SK-N-SH (cell line): ENCODE measurements at regions not wholly inside any gene's neighbourhood (a gene's known extent, or its start where the extent isn't known, plus 50 kb on each side); places are given as distances from the start of the nearest gene placed in this dataset.

Experiments used
- CTCF ChIA-PET: fragments of 300-600, 350-600 bp; formaldehyde crosslinking; extraction: SDS; loops from one replicate; lab custom pipeline; 2021; lab: Yijun Ruan, JAX
- POLR2A ChIA-PET: fragments of 350-600 bp; sonication (Branson Sonifier 250); formaldehyde crosslinking; extraction: SDS; loops from one replicate; lab custom pipeline; 2020; ENCODE audit warnings: antibody characterized with exemption, inconsistent platforms; lab: Yijun Ruan, JAX
- DNase-seq: peaks from one replicate; pipeline ENCODE4 v3.0.0; 2012
- H2AFZ ChIP-seq: fragments of 200-600 bp; sonication (generic); 2 replicates; pipeline ENCODE4 v1.8.1; 2016; ENCODE audit warnings: antibody characterized with exemption, mild to moderate bottlenecking, low read depth
- H3F3A ChIP-seq: fragments of 200-600 bp; sonication (generic); replicated peaks from 2 replicates; pipeline ENCODE3; 2016; ENCODE audit warnings: antibody characterized with exemption, mild to moderate bottlenecking; ENCODE audit not compliant: insufficient read depth
- H3K27ac ChIP-seq, 2 experiments: fragments of 200-500 bp in 1 of 2; fragments of 200-600 bp in 1 of 2; sonication (Bioruptor generic) in 1 of 2; sonication (generic), shearing (Covaris generic) in 1 of 2; 2 replicates each; pipeline versions ENCODE4 v1.5.1 to v1.6.1; 2014 to 2016; ENCODE audit warnings: low read depth in 2 of 2, inconsistent platforms in 1 of 2, low read length in 1 of 2, mild to moderate bottlenecking in 1 of 2, mixed read lengths in 1 of 2
- H3K27me3 ChIP-seq: fragments of 200-600 bp; sonication (generic), shearing (Covaris generic); 2 replicates; pipeline ENCODE4 v1.6.1; 2016; ENCODE audit warnings: mixed run types; ENCODE audit not compliant: insufficient read depth
- H3K36me3 ChIP-seq, 2 experiments: fragments of 200-500 bp in 1 of 2; fragments of 200-600 bp in 1 of 2; sonication (Bioruptor generic) in 1 of 2; sonication (generic) in 1 of 2; replicated peaks in 1 of 2; 2 replicates each; pipeline versions ENCODE3 to v1.5.1; 2014 to 2016; ENCODE audit warnings: low read length in 1 of 2, mild to moderate bottlenecking in 1 of 2; ENCODE audit not compliant: insufficient read depth in 2 of 2, control insufficient read depth in 1 of 2
- H3K4me1 ChIP-seq, 2 experiments: fragments of 200-500 bp in 1 of 2; fragments of 200-600 bp in 1 of 2; sonication (Bioruptor generic) in 1 of 2; sonication (generic), shearing (Covaris generic) in 1 of 2; 2 replicates each; pipeline versions ENCODE4 v1.5.1 to v1.6.1; 2014 to 2016; ENCODE audit warnings: low read depth in 1 of 2, low read length in 1 of 2, mixed run types in 1 of 2; ENCODE audit not compliant: insufficient read depth in 2 of 2, control insufficient read depth in 1 of 2
- H3K4me2 ChIP-seq: fragments of 200-600 bp; sonication (generic), shearing (Covaris generic); 2 replicates; pipeline ENCODE4 v1.6.1; 2017; ENCODE audit warnings: mixed run types
- H3K4me3 ChIP-seq, 2 experiments: fragments of 200-500 bp in 1 of 2; fragments of 200-600 bp in 1 of 2; sonication (Bioruptor generic) in 1 of 2; sonication (generic), shearing (Covaris generic) in 1 of 2; 2 replicates each; pipeline versions ENCODE4 v1.5.1 to v1.8.1; 2014 to 2016; ENCODE audit warnings: low read depth in 2 of 2, inconsistent platforms in 1 of 2, low read length in 1 of 2, mild to moderate bottlenecking in 1 of 2, mixed read lengths in 1 of 2, moderate library complexity in 1 of 2
- H3K79me2 ChIP-seq: fragments of 200-600 bp; sonication (generic); 2 replicates; pipeline ENCODE4 v1.8.1; 2017; ENCODE audit warnings: mild to moderate bottlenecking; ENCODE audit not compliant: insufficient read depth
- H3K9ac ChIP-seq: fragments of 200-600 bp; sonication (generic); 2 replicates; pipeline ENCODE4 v1.6.1; 2017; ENCODE audit warnings: mixed run types
- H3K9me2 ChIP-seq: fragments of 200-600 bp; sonication (generic); 2 replicates; pipeline ENCODE4 v1.6.1; 2017; ENCODE audit warnings: mixed run types
- H3K9me3 ChIP-seq: fragments of 200-600 bp; sonication (generic); 2 replicates; pipeline ENCODE4 v1.6.1; 2017; ENCODE audit warnings: mixed run types, mild to moderate bottlenecking, moderate library complexity
- H4K20me1 ChIP-seq: fragments of 200-600 bp; sonication (generic); 2 replicates; pipeline ENCODE4 v1.6.1; 2017; ENCODE audit warnings: mild to moderate bottlenecking, mixed run types; ENCODE audit not compliant: insufficient read depth
- CHD2 ChIP-seq: fragments of 150-350 bp; IDR thresholded peaks from 2 replicates; pipeline ENCODE4 v1.6.1; 2018; ENCODE audit warnings: low read length; ENCODE audit not compliant: partially characterized antibody
- EP300 ChIP-seq, 2 experiments: IDR thresholded peaks; 2 replicates each; pipeline versions ENCODE4 v1.4.0 to v1.6.1; 2012; ENCODE audit warnings: borderline replicate concordance in 1 of 2, low read depth in 1 of 2, low read length in 1 of 2
- EZH2phosphoT487 ChIP-seq: fragments of 200-600 bp; sonication (generic); IDR thresholded peaks from 2 replicates; pipeline ENCODE4 v1.6.1; 2017; ENCODE audit warnings: low read depth, mixed run types, mild to moderate bottlenecking, antibody characterized with exemption, moderate library complexity, borderline replicate concordance
- IRF3 ChIP-seq: fragments of 150-350 bp; IDR thresholded peaks from 2 replicates; pipeline ENCODE4 v1.6.1; 2016; ENCODE audit warnings: mild to moderate bottlenecking, low read depth, low read length
- MAX ChIP-seq: IDR thresholded peaks from 2 replicates; pipeline ENCODE4 v1.4.0; 2012; ENCODE audit warnings: low read depth
- PBX3 ChIP-seq: IDR thresholded peaks from 2 replicates; pipeline ENCODE4; 2012
- POLR2AphosphoS5 ChIP-seq: IDR thresholded peaks from 2 replicates; pipeline ENCODE4 v1.6.1; 2012; ENCODE audit warnings: low read depth, low read length
- RAD21 ChIP-seq: IDR thresholded peaks from 2 replicates; pipeline ENCODE4 v1.6.1; 2012; ENCODE audit warnings: mild to moderate bottlenecking, low read length
- RCOR1 ChIP-seq: fragments of 150-350 bp; IDR thresholded peaks from 2 replicates; pipeline ENCODE4 v1.6.1; 2017; ENCODE audit warnings: antibody characterized with exemption, low read length
- REST ChIP-seq: IDR thresholded peaks from 2 replicates; pipeline ENCODE4 v1.6.1; 2012; ENCODE audit warnings: mild to moderate bottlenecking, low read depth, low read length, moderate library complexity
- RFX5 ChIP-seq: IDR thresholded peaks from 2 replicates; pipeline ENCODE4 v1.6.1; 2012; ENCODE audit warnings: mild to moderate bottlenecking, improper control_type of control experiment, low read length
- RXRA ChIP-seq: IDR thresholded peaks from 2 replicates; pipeline ENCODE4 v1.4.0; 2012; ENCODE audit warnings: low read depth, mild to moderate bottlenecking, borderline replicate concordance
- TAF1 ChIP-seq: IDR thresholded peaks from 2 replicates; pipeline ENCODE4 v1.6.1; 2012; ENCODE audit warnings: low read depth, mild to moderate bottlenecking, low read length, moderate library complexity, borderline replicate concordance
- USF1 ChIP-seq: IDR thresholded peaks from 2 replicates; pipeline ENCODE4 v1.4.0; 2012; ENCODE audit warnings: low read depth, borderline replicate concordance
- YY1 ChIP-seq: IDR thresholded peaks from 2 replicates; pipeline ENCODE4 v1.4.0; 2012; ENCODE audit warnings: low read depth, mild to moderate bottlenecking
- ZBTB33 ChIP-seq: IDR thresholded peaks from 2 replicates; pipeline ENCODE4 v1.4.0; 2012; ENCODE audit warnings: low read depth, borderline replicate concordance
- WGBS: methylation state at CpG from one replicate; pipeline ENCODE4 v1.1.6; 2017; ENCODE audit warnings: low lambda C conversion rate; 5-methylcytosine and 5-hydroxymethylcytosine counted together

GRCh38 chr16:26658915-26659314, 407.8 kb upstream of the C16orf82 start:
- Histone ChIP-seq H3K9me3 (peaks cover 9% of the 10 kb centered on the region; the same call in 1 of the 2 replicates), H3K27me3 (no peaks in the 10 kb centered on the region), H3K79me2 (no peaks in the 10 kb centered on the region), H3K4me3 (no peak overlapping the region), H4K20me1 (no peaks in the 10 kb centered on the region), H3K4me2 (no peak overlapping the region), H3F3A (no peaks in the 10 kb centered on the region), H3K9ac (no peak overlapping the region), H3K36me3 (no peaks in the 10 kb centered on the region), H3K9me2 (0 out of 2 replicates have a peak, but pooled peaks cover 5% of the 10 kb centered on the region), H3K4me1 (no peaks in the 10 kb centered on the region), H2AFZ (no peak overlapping the region), H3K27ac (no peak overlapping the region)
- POLR2A ChIA-PET, result no interaction called here
- no peak for DNase-seq
- WGBS, result 0% methylated on average over 2 of the region's 2 CpGs
- CTCF ChIA-PET, result no interaction called here
- TF ChIP-seq EZH2phosphoT487 (no peak), MAX (no peak), PBX3 (no peak), REST (no peak), TAF1 (no peak), POLR2AphosphoS5 (no peak), RCOR1 (no peak), RXRA (no peak)

GRCh38 chr16:26664086-26664485, 402.6 kb upstream of the C16orf82 start:
- no peaks in the 10 kb centered on the region for H3K36me3 ChIP-seq
- no peaks in the 10 kb centered on the region for H3F3A ChIP-seq
- H3K27me3 ChIP-seq, result no peaks in the 10 kb centered on the region
- ChIA-PET POLR2A (no interaction called here), CTCF (no interaction called here)
- H3K4me2 ChIP-seq, result no peak overlapping the region
- H3K27ac ChIP-seq, result no peak overlapping the region
- no peaks in the 10 kb centered on the region for H3K9me3 ChIP-seq
- no peak overlapping the region for H3K9ac ChIP-seq
- H3K4me3 ChIP-seq, result no peak overlapping the region
- H3K9me2 ChIP-seq, result no peaks in the 10 kb centered on the region
- no peak overlapping the region for H2AFZ ChIP-seq
- 0% methylated on average over 3 of the region's 4 CpGs for WGBS
- H3K79me2 ChIP-seq, result no peaks in the 10 kb centered on the region
- no peak for DNase-seq
- peaks cover 0 to 2% of the 10 kb centered on the region in 2 experiments; a peak in 1 of 4 replicates for H3K4me1 ChIP-seq
- no peaks in the 10 kb centered on the region for H4K20me1 ChIP-seq
- TF ChIP-seq TAF1 (no peak), PBX3 (no peak), RCOR1 (no peak), IRF3 (no peak), ZBTB33 (no peak), YY1 (no peak), RAD21 (no peak), RFX5 (no peak), EP300 (IDR thresholded peaks at IDR 0.05; ENCODE audit: borderline replicate concordance in 1 of 2, low read depth in 1 of 2, low read length in 1 of 2) (no peak), CHD2 (no peak), USF1 (no peak)
